ENCODE measurements at regions not wholly inside any gene's neighbourhood (a gene's known extent, or its start where the extent isn't known, plus 50 kb on each side); places are given as distances from the start of the nearest gene placed in this dataset.
"Not testable (repeated sequence)": the region's sequence is repeated elsewhere in the genome, so short reads cannot be mapped to it uniquely, and the experiment has no call there.

- DNase-seq, result no peak
Measured at GRCh38 chr20:52098186-52098585, 93.4 kb downstream of the ZFP64 start.

- no peak for DNase-seq
Measured at GRCh38 chr20:52096117-52096516, 95.5 kb downstream of the ZFP64 start.

GRCh38 chr20:52094693-52095092 is 96.9 kb downstream of the ZFP64 start:
- DNase-seq, result no peak

GRCh38 chr20:52093575-52093974 is 98.0 kb downstream of the ZFP64 start:
- no peak for DNase-seq

GRCh38 chr20:52090035-52090434 is 101.5 kb downstream of the ZFP64 start:
- no peak for DNase-seq

GRCh38 chr20:52087471-52087870 is 104.1 kb downstream of the ZFP64 start:
- no peak for DNase-seq

GRCh38 chr20:52086878-52087277 is 104.7 kb downstream of the ZFP64 start:
- DNase-seq, result no peak

- DNase-seq, result no peak
Measured at GRCh38 chr20:52084727-52085126, 106.9 kb downstream of the ZFP64 start.

- peak; percentile 38 for DNase-seq
Measured at GRCh38 chr20:52083627-52084232, 107.8 kb downstream of the ZFP64 start.

- no peak for DNase-seq
Measured at GRCh38 chr20:52082612-52083011, 109.0 kb downstream of the ZFP64 start.

- DNase-seq, result no peak
Measured at GRCh38 chr20:52081791-52082190, 109.8 kb downstream of the ZFP64 start.

GRCh38 chr20:52081066-52081465 is 110.5 kb downstream of the ZFP64 start:
- DNase-seq, result no peak

GRCh38 chr20:52078289-52078688 is 113.3 kb downstream of the ZFP64 start:
- DNase-seq, result no peak

- no peak for DNase-seq
Measured at GRCh38 chr20:52076164-52076563, 115.4 kb downstream of the ZFP64 start.

GRCh38 chr20:52075400-52075799 is 116.2 kb downstream of the ZFP64 start:
- no peak for DNase-seq

- no peak for DNase-seq
Measured at GRCh38 chr20:52071136-52071535, 120.4 kb downstream of the ZFP64 start.

GRCh38 chr20:52064931-52065330 is 126.6 kb downstream of the ZFP64 start:
- no peak for DNase-seq

- no peak for DNase-seq
Measured at GRCh38 chr20:52062452-52063209, 128.9 kb downstream of the ZFP64 start.

GRCh38 chr20:52060794-52061714 is 130.5 kb downstream of the ZFP64 start:
- DNase-seq, result no peak

GRCh38 chr20:52057133-52057532 is 134.4 kb downstream of the ZFP64 start:
- DNase-seq, result not testable (repeated sequence)

- no peak for DNase-seq
Measured at GRCh38 chr20:52056203-52057062, 135.1 kb downstream of the ZFP64 start.

GRCh38 chr20:52054123-52054522 is 137.5 kb downstream of the ZFP64 start:
- DNase-seq, result no peak
